ENCODE measurements at regions not wholly inside any gene's neighbourhood (a gene's known extent, or its start where the extent isn't known, plus 50 kb on each side); places are given as distances from the start of the nearest gene placed in this dataset.

- in situ Hi-C loops (cut with HindIII; ENCODE audit: extremely low pct_ligation_motif_present, low pct_unique_long_range_greater_than_20kb): no loop called here
Measured at GRCh38 chr10:58086144-58086762, 181.4 kb downstream of the IPMK start.

More at GRCh38 chr10:58086144-58086762, 181.4 kb downstream of the IPMK start:
- intact Hi-C loops (cut with micrococcal nuclease; ENCODE audit: unreplicated experiment): no loop called here
- Histone ChIP-seq H3K4me2 (ENCODE audit: low read depth, low read length) (no peak overlapping the region), H4K20me1 (ENCODE audit: insufficient read depth, low read length) (no peaks in the 10 kb centered on the region), H3K9me3 (ENCODE audit: low read length) (no peaks in the 10 kb centered on the region), H3K9ac (ENCODE audit: insufficient read depth, low read depth, low read length) (no peak overlapping the region), H3K36me3 (replicated peaks in 1 of 2; ENCODE audit: control insufficient read depth in 1 of 2, insufficient read depth in 2 of 2, low read length in 2 of 2) (no peaks in the 10 kb centered on the region), H3K27me3 (ENCODE audit: control insufficient read depth in 1 of 2, insufficient read depth in 2 of 2, low read length in 2 of 2) (no peaks in the 10 kb centered on the region), H3K4me3 (replicated peaks in 1 of 3; ENCODE audit: insufficient read depth in 1 of 3, low read depth in 2 of 3, low read length in 3 of 3) (no peak overlapping the region), H3K27ac (ENCODE audit: extremely low read length, insufficient read depth, low read length) (no peak overlapping the region), H2AFZ (ENCODE audit: low read length) (no peak overlapping the region), H3K79me2 (ENCODE audit: insufficient read depth, low read length) (no peaks in the 10 kb centered on the region), H3K4me1 (ENCODE audit: insufficient read depth, low read length) (no peaks in the 10 kb centered on the region)
- DNase-seq (ENCODE audit: low spot score): no peak
- no peak for FAIRE-seq
- WGBS (ENCODE audit: low lambda C conversion rate): 38% methylated on average over 2 of the region's 2 CpGs
- no peak for ATAC-seq
- CTCF ChIA-PET (ENCODE audit: low intra/inter-chr PET ratio, low total read pairs): no interaction called here
- TF ChIP-seq PREB (CRISPR knock-in tag; IDR thresholded peaks at IDR 0.05) (no peak), SRF (IDR thresholded peaks at IDR 0.05; ENCODE audit: low read depth, low read length) (no peak), NAIF1 (CRISPR knock-in tag; IDR thresholded peaks at IDR 0.05; ENCODE audit: borderline replicate concordance) (no peak), IRF9 (CRISPR knock-in tag; IDR thresholded peaks at IDR 0.05; ENCODE audit: borderline replicate concordance) (no peak), SP4 (CRISPR knock-in tag; IDR thresholded peaks at IDR 0.05) (no peak), KDM1A (CRISPR knock-in tag; IDR thresholded peaks at IDR 0.05) (no peak), ZNF891 (CRISPR knock-in tag; IDR thresholded peaks at IDR 0.05) (no peak), SUZ12 (IDR thresholded peaks at IDR 0.05; ENCODE audit: low read depth, low read length) (no peak), KLF13 (CRISPR knock-in tag; IDR thresholded peaks at IDR 0.05) (no peak), ZNF609 (CRISPR knock-in tag; IDR thresholded peaks at IDR 0.05; ENCODE audit: borderline replicate concordance) (no peak)
- BruUV-seq (replicated peaks): no TSS peak
- POLR2A ChIA-PET: no interaction called here

All from HepG2 (cell line).